DOHH2 (cell line): ENCODE measurements at regions not wholly inside any gene's neighbourhood (a gene's known extent, or its start where the extent isn't known, plus 50 kb on each side); places are given as distances from the start of the nearest gene placed in this dataset.
"Not testable (repeated sequence)": the region's sequence is repeated elsewhere in the genome, so short reads cannot be mapped to it uniquely, and the experiment has no call there.

Experiments
- EZH2phosphoT487 ChIP-seq: fragments of 200-600 bp; sonication (generic); IDR thresholded peaks from 2 replicates; pipeline ENCODE4 v1.6.1; 2017; ENCODE audit warnings: borderline replicate concordance, mild to moderate bottlenecking, antibody characterized with exemption, low read length, moderate library complexity, mixed read lengths
- TF ChIP-seq, protein P1 (sequence below): fragments of 200-600 bp; sonication (generic); IDR thresholded peaks from one replicate; pipeline ENCODE4 v1.5.1; 2014; ENCODE audit warnings: antibody characterized with exemption, mild to moderate bottlenecking, low read depth, low read length; ENCODE audit not compliant: poor library complexity, severe bottlenecking

DNA sequence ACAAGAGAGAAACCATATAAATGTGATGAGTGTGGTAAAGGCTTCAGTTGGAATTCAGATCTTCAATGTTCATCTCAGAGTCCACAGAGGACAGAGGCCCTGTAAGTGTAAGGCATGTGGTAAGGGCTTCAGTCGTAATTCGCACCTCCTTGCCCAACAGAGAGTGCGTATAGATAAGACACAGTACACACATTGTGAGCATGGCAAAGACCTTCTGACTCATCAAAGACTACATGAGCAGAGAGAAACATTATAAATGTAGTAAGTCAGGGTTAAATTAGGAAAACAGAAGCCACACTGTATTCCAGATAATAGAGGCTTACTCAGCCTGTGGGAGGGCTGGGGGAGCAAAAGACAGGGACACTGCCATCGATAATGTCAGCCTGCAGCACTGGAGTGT is 98.1 kb upstream of the GPR39 start:
- TF ChIP-seq, protein P1, sequence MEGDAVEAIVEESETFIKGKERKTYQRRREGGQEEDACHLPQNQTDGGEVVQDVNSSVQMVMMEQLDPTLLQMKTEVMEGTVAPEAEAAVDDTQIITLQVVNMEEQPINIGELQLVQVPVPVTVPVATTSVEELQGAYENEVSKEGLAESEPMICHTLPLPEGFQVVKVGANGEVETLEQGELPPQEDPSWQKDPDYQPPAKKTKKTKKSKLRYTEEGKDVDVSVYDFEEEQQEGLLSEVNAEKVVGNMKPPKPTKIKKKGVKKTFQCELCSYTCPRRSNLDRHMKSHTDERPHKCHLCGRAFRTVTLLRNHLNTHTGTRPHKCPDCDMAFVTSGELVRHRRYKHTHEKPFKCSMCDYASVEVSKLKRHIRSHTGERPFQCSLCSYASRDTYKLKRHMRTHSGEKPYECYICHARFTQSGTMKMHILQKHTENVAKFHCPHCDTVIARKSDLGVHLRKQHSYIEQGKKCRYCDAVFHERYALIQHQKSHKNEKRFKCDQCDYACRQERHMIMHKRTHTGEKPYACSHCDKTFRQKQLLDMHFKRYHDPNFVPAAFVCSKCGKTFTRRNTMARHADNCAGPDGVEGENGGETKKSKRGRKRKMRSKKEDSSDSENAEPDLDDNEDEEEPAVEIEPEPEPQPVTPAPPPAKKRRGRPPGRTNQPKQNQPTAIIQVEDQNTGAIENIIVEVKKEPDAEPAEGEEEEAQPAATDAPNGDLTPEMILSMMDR: not testable (repeated sequence)
- not testable (repeated sequence) for TF ChIP-seq EZH2phosphoT487
